Activated CD8-positive, alpha-beta memory T cell treated with anti-CD3 and anti-CD28 coated beads, Interleukin-2, amount 10 ng/mL, durations not matched to agents 7 days and 5 days (primary cell): ENCODE measurements at regions not wholly inside any gene's neighbourhood (a gene's known extent, or its start where the extent isn't known, plus 50 kb on each side); places are given as distances from the start of the nearest gene placed in this dataset.
"Not testable (repeated sequence)": the region's sequence is repeated elsewhere in the genome, so short reads cannot be mapped to it uniquely, and the experiment has no call there.

Source experiments
- ATAC-seq: fragments of 150-1000 bp; cut with Tn5 transposase; one replicate; pipeline ENCODE4 v1.10.0; 2021; ENCODE audit warnings: moderate library complexity
- CTCF ChIA-PET: fragments of 350-600 bp; sonication (Branson Sonifier 250); formaldehyde crosslinking; loops from one replicate; lab custom pipeline; 2021; ENCODE audit warnings: antibody characterized with exemption; lab: Charles Lee
- DNase-seq: peaks from one replicate; pipeline ENCODE4 v3.0.0-alpha.2; 2020
- H3K27ac Mint-ChIP-seq: one replicate; pipeline ENCODE4 v1.8.0; 2021; ENCODE audit warnings: mild to moderate bottlenecking, mixed read lengths
- H3K27me3 Mint-ChIP-seq: one replicate; pipeline ENCODE4 v1.8.0; 2021; ENCODE audit warnings: mixed read lengths
- H3K36me3 Mint-ChIP-seq: one replicate; pipeline ENCODE4 v1.8.0; 2021; ENCODE audit warnings: mild to moderate bottlenecking, mixed read lengths
- H3K4me1 Mint-ChIP-seq: one replicate; pipeline ENCODE4 v1.8.0; 2021; ENCODE audit warnings: mixed read lengths
- H3K4me3 Mint-ChIP-seq: one replicate; pipeline ENCODE4 v1.8.0; 2021; ENCODE audit warnings: mild to moderate bottlenecking, moderate library complexity, mixed read lengths
- H3K9me3 Mint-ChIP-seq: one replicate; pipeline ENCODE4 v1.8.0; 2022; ENCODE audit warnings: low read depth, mixed read lengths

DNA sequence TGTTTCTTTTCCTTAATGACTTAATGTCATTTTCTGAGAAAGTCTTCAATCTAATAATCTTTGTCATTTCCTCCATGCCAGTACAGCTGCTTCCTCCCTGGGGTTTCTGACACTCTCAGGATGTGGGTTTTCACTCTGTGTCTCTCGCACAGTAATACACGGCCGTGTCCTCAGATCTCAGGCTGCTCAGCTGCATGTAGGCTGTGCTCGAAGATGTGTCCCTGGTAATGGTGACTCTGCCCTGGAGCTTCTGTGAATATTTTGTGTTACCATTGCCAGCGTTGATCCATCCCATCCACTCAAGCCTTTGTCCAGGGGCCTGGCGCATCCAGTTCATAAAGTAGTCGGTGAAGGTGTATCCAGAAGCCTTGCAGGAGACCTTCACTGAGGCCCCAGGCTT is 142.2 kb downstream of the POTEB start:
- H3K36me3 Mint-ChIP-seq, DNase-seq, H3K9me3 Mint-ChIP-seq, H3K4me3 Mint-ChIP-seq, H3K27ac Mint-ChIP-seq, H3K27me3 Mint-ChIP-seq, CTCF ChIA-PET, H3K4me1 Mint-ChIP-seq: not testable (repeated sequence)
- peak; percentile 28 for ATAC-seq

GRCh38 chr15:21731496-21731895 is 146.0 kb downstream of the POTEB start:
- CTCF ChIA-PET, H3K27me3 Mint-ChIP-seq, H3K36me3 Mint-ChIP-seq, H3K9me3 Mint-ChIP-seq, H3K27ac Mint-ChIP-seq, H3K4me1 Mint-ChIP-seq, DNase-seq, H3K4me3 Mint-ChIP-seq: not testable (repeated sequence)
- peak; percentile 25 for ATAC-seq

DNA sequence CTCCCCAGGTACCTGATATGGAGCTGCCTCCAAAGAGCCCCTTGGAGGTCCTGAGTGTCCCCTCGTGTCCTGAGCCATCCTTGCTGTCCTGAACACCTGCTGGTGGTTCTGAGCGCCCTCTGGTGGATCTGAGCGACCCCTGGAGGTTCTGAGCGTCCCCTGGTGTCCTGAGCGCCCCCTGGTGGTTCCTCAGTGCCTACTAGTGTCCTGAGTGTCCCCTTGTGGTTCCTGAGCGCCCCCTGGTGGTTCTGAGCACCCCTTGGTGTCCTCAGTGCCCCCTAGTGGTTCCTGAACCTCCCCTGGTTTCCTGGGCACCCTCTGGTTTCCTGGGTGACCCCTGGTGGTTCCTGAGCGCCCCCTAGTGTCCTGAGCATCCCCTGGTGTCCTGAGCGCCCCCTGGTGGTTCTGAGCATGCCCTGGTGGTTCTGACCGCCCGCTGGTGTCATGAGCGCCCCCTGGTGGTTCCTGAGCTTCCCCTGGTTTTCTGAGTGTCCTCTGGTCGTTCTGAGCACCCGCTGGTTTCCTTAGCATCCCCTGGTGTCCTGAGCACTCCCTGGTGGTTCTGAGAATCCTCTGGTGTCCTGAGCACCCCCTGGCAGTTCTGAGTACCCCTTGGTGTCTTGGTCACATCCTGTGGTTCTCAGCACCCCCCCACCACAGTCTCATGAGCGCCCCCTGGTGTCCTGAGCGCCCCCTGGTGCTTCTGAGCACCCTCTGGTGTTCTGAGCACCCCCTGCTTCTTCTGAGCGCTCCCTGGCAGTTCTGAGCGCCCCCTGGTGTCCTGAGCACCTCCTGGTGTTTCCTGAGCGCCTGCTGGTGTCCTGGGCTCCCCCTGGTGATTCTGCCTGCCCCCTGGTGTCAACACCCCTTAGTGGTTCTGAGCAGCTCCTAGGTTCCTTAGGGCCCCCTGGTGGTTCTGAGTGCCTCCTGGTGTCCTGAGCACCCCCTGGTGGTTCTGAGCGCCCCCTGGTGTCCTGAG is 146.8 kb downstream of the POTEB start:
- DNase-seq, H3K4me1 Mint-ChIP-seq, H3K9me3 Mint-ChIP-seq, H3K36me3 Mint-ChIP-seq, CTCF ChIA-PET, H3K27me3 Mint-ChIP-seq, H3K4me3 Mint-ChIP-seq, H3K27ac Mint-ChIP-seq: not testable (repeated sequence)
- ATAC-seq = peak; percentile 86

- H3K36me3 Mint-ChIP-seq, DNase-seq, H3K9me3 Mint-ChIP-seq, H3K27ac Mint-ChIP-seq, H3K4me3 Mint-ChIP-seq, H3K27me3 Mint-ChIP-seq, CTCF ChIA-PET, ATAC-seq, H3K4me1 Mint-ChIP-seq: not testable (repeated sequence)
Observed at GRCh38 chr15:21724988-21725387, 152.5 kb downstream of the POTEB start.

- H3K4me1 Mint-ChIP-seq, DNase-seq, H3K4me3 Mint-ChIP-seq, H3K27me3 Mint-ChIP-seq, H3K27ac Mint-ChIP-seq, CTCF ChIA-PET, H3K36me3 Mint-ChIP-seq, H3K9me3 Mint-ChIP-seq: not testable (repeated sequence)
- peak; percentile 20 for ATAC-seq
Observed at GRCh38 chr15:21721115-21721514, 156.4 kb downstream of the POTEB start.

- DNase-seq, H3K27ac Mint-ChIP-seq, H3K36me3 Mint-ChIP-seq, H3K9me3 Mint-ChIP-seq, CTCF ChIA-PET, H3K27me3 Mint-ChIP-seq, H3K4me3 Mint-ChIP-seq, H3K4me1 Mint-ChIP-seq: not testable (repeated sequence)
- peak; percentile 85 for ATAC-seq
Observed at GRCh38 chr15:21718779-21719178, 158.8 kb downstream of the POTEB start.

DNA sequence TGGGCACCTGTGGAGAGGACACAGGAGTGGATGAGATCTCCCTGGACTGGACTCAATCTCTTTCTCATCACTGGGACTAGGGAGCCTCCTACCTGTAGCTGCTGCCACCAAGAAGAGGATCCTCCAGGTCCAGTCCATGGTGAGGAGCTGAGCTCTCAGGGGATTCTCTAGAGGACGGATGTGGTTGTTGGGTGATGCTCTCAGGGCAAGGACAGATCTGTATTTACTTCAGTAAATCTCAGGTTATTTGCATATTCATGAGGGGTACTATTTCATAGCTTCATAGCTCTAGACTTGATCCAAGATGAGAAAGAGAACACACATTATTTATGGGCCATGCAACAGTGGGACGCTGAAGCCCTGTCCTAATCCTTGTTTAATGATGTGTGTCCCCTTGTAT is 159.4 kb downstream of the POTEB start:
- H3K4me3 Mint-ChIP-seq, H3K27me3 Mint-ChIP-seq, H3K4me1 Mint-ChIP-seq, H3K27ac Mint-ChIP-seq, H3K36me3 Mint-ChIP-seq, H3K9me3 Mint-ChIP-seq, DNase-seq, CTCF ChIA-PET: not testable (repeated sequence)
- peak; percentile 75 for ATAC-seq

- CTCF ChIA-PET, H3K9me3 Mint-ChIP-seq, H3K4me3 Mint-ChIP-seq, DNase-seq, H3K36me3 Mint-ChIP-seq, H3K27ac Mint-ChIP-seq, H3K4me1 Mint-ChIP-seq, H3K27me3 Mint-ChIP-seq: not testable (repeated sequence)
- ATAC-seq = peak; percentile 65
Observed at GRCh38 chr15:21717661-21718060, 159.9 kb downstream of the POTEB start.

- H3K27me3 Mint-ChIP-seq, CTCF ChIA-PET, H3K27ac Mint-ChIP-seq, H3K4me1 Mint-ChIP-seq, H3K4me3 Mint-ChIP-seq, H3K36me3 Mint-ChIP-seq, DNase-seq, H3K9me3 Mint-ChIP-seq: not testable (repeated sequence)
- peak; percentile 100 for ATAC-seq
Observed at GRCh38 chr15:21705480-21705879, 172.1 kb downstream of the POTEB start.

DNA sequence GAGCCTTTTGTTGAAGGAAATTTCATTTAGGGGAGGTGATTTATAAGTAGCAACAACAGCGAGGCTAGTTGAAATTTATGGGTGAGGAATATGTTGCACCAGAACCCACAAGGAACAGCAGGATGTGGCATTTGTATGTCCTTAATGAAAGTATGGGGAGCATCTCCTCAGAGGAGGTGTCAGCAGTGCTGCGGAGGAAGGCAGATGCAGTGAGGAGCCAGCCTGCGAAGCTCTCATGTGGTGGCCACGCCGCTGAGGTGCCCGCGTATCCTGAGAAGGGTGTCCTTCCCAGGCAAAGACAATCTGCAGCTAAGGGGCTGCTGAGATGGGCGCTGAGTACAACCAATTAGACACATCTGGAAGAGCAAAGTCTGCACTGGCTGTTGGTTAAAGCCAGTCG is 178.9 kb downstream of the POTEB start:
- H3K4me1 Mint-ChIP-seq, DNase-seq, H3K9me3 Mint-ChIP-seq, H3K4me3 Mint-ChIP-seq, ATAC-seq, H3K27ac Mint-ChIP-seq, CTCF ChIA-PET, H3K36me3 Mint-ChIP-seq, H3K27me3 Mint-ChIP-seq: not testable (repeated sequence)

DNA sequence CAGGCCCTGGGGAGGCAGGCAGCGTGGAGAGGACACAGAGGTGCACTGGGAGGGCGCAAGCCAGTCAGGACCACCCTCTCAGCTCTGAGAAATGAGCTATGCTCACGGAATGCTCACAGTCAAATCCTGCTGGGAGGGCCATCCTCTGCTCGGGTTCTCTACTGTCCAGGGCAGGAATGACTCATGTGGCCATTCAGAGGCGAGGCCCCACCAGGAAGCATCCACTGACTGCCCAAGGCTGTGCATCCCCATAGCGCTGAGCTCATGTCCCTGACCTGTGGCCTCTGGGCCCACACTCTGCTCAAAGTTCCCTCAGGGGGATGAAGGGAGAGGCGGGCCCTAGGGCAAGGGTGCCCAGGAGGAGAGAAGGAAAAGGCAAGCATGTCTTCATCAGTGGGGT is 182.4 kb downstream of the POTEB start:
- H3K27ac Mint-ChIP-seq, DNase-seq, H3K4me1 Mint-ChIP-seq, ATAC-seq, H3K27me3 Mint-ChIP-seq, H3K9me3 Mint-ChIP-seq, H3K4me3 Mint-ChIP-seq, H3K36me3 Mint-ChIP-seq, CTCF ChIA-PET: not testable (repeated sequence)

DNA sequence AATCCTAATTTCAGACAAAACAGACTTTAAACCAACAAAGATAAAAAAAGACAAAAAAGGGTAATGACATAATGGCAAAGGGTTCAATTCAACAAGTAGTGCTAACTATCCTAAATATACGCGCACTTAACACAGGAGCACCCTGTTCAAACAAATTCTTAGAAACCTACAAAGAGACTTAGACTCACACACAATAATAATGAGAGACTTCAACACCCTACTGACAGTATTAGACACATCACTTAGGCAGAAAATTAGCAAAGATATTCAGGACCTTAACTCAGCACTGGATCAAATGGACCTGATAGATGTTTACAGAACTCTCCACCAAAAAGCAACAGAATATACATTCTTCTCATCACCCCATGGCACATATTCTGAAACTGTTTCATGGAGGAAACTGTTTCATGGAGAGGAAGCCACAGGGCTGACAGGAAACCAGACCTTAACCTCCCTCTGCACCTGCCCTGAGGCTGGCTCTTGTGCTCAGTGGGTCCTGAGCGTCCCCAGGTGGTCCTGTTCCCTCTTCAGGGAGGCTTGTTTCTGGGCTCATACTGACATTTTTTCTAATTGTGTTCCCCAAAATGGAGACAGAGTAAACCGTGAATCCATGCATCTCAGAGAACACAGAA is 184.9 kb downstream of the POTEB start:
- H3K9me3 Mint-ChIP-seq, H3K27ac Mint-ChIP-seq, H3K4me3 Mint-ChIP-seq, H3K27me3 Mint-ChIP-seq, H3K4me1 Mint-ChIP-seq, H3K36me3 Mint-ChIP-seq, DNase-seq, CTCF ChIA-PET: not testable (repeated sequence)
- ATAC-seq = peak; percentile 70

GRCh38 chr15:21656798-21657397 is 216.6 kb upstream of the POTEB3 start:
- CTCF ChIA-PET, H3K27me3 Mint-ChIP-seq, H3K36me3 Mint-ChIP-seq, H3K4me1 Mint-ChIP-seq, DNase-seq, H3K27ac Mint-ChIP-seq, H3K4me3 Mint-ChIP-seq, H3K9me3 Mint-ChIP-seq: not testable (repeated sequence)
- ATAC-seq = peak; percentile 93
